ENCODE measurements at regions not wholly inside any gene's neighbourhood (a gene's known extent, or its start where the extent isn't known, plus 50 kb on each side); places are given as distances from the start of the nearest gene placed in this dataset.

DNA sequence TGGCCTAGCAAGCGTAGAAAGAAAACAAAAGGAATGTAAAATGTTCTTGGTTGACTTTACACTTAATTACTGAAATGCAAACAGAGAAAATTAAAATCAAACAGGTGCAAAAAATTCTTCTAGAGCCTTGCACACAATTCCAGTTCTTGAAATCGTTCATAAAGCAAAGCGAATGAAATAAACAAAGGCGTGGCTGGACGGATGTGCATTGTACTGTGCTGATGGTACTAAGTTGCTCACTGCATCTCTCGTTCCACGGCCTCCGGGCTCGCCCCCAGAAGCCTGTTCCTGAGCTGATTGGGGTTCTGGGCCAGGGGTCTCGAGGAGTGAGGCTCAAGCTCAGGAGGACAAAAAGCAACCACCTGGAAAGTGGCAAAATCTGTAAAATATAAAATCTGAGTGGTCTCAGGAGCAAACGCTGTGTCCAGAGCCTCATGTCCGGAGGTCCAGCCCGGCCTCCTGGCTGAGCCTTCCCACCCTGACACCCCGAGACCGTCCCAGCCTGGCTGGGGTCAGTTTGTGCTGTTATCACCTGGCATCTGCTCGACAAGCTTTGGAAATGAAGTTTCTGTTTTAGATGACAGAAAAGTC, 71.3 kb downstream of the TTLL2 start:
- Histone ChIP-seq H3K4me2 (ENCODE audit: unreplicated experiment) (no peak overlapping the region), H3K9me2 (ENCODE audit: insufficient read depth) (no peaks in the 10 kb centered on the region), H3K4me3 (no peak overlapping the region), H3K79me2 (ENCODE audit: insufficient read depth) (no peaks in the 10 kb centered on the region), H2AFZ (no peak overlapping the region), H3K36me3 (ENCODE audit: low read depth) (no peaks in the 10 kb centered on the region), H3K4me1 (ENCODE audit: insufficient read depth) (no peaks in the 10 kb centered on the region), H3K27me3 (replicated peaks; ENCODE audit: insufficient read depth) (no peaks in the 10 kb centered on the region), H3K9ac (no peak overlapping the region), H3F3A (ENCODE audit: insufficient read depth) (no peaks in the 10 kb centered on the region), H3K9me3 (ENCODE audit: low read depth) (no peaks in the 10 kb centered on the region), H4K20me1 (ENCODE audit: insufficient read depth) (no peaks in the 10 kb centered on the region), H3K27ac (no peak overlapping the region)
- DNase-seq, result no peak
- 42 to 46% methylated on average over 16 of the region's 16 CpGs for WGBS, 2 experiments (ENCODE audit: low coverage in 1 of 2, low lambda C conversion rate in 2 of 2, missing lambda C conversion rate in 2 of 2)
- TF ChIP-seq EZH2 (IDR thresholded peaks at IDR 0.05; ENCODE audit: insufficient read depth, poor library complexity, severe bottlenecking) (no peak), EZH2phosphoT487 (IDR thresholded peaks at IDR 0.05; ENCODE audit: insufficient read depth, low read depth) (no peak)
- in situ Hi-C loops (cut with MboI), result no loop called here

DNA sequence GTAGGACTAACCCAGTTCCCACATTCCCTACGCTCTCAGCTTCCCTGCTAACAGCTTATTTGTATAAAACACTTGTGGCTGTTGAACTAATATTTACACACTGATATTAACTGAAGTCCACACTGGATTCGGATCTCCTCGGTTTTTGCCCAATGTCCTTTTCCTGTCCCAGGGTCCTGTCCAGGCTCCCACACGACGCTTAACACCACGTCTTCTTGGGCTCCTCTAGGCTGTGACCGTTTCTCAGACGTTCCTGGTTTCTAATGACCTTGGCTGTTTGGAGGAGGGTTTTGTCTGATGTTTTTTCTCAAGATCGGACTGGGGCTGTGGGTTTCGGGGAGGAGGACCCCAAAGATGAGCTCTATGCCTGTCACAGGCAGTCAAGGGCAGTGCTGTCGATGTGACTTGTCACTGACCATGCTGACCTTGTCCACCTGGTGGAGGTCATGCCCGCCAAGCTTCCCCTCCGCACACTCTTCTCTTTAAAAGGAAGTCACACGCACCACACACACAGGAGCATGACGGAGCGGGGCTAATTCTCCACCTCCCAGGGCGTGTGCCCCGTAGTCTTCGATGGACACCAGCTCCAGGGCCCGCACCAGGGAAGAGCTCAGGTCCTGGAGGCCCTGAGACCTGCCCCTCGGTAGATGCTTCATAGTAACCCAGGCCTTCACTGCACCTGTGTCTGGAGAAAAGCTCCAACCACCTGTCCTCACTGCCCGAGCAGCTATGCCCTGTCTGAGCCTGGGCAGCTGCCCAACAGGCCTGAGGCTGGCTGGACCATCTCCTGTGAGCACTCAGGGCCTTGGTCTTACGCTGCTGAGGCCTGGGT, 72.0 kb downstream of the TTLL2 start:
- Histone ChIP-seq H3F3A (ENCODE audit: insufficient read depth) (no peaks in the 10 kb centered on the region), H3K9me2 (ENCODE audit: insufficient read depth) (no peaks in the 10 kb centered on the region), H3K9ac (no peak overlapping the region), H3K36me3 (ENCODE audit: low read depth) (no peaks in the 10 kb centered on the region), H3K9me3 (ENCODE audit: low read depth) (no peaks in the 10 kb centered on the region), H3K4me2 (ENCODE audit: unreplicated experiment) (no peak overlapping the region), H3K4me1 (ENCODE audit: insufficient read depth) (no peaks in the 10 kb centered on the region), H3K4me3 (no peak overlapping the region), H2AFZ (no peak overlapping the region), H3K27ac (no peak overlapping the region), H3K27me3 (replicated peaks; ENCODE audit: insufficient read depth) (no peaks in the 10 kb centered on the region), H4K20me1 (ENCODE audit: insufficient read depth) (no peaks in the 10 kb centered on the region), H3K79me2 (ENCODE audit: insufficient read depth) (no peaks in the 10 kb centered on the region)
- in situ Hi-C loops (cut with MboI), result no loop called here
- TF ChIP-seq EZH2phosphoT487 (IDR thresholded peaks at IDR 0.05; ENCODE audit: insufficient read depth, low read depth), result no peak
- no peak for TF ChIP-seq EZH2 (IDR thresholded peaks at IDR 0.05; ENCODE audit: insufficient read depth, poor library complexity, severe bottlenecking)
- WGBS, 2 experiments (ENCODE audit: low coverage in 1 of 2, low lambda C conversion rate in 2 of 2, missing lambda C conversion rate in 2 of 2), result 41 to 42% methylated on average over 20 to 23 of the region's 23 CpGs
- DNase-seq, result no peak

DNA sequence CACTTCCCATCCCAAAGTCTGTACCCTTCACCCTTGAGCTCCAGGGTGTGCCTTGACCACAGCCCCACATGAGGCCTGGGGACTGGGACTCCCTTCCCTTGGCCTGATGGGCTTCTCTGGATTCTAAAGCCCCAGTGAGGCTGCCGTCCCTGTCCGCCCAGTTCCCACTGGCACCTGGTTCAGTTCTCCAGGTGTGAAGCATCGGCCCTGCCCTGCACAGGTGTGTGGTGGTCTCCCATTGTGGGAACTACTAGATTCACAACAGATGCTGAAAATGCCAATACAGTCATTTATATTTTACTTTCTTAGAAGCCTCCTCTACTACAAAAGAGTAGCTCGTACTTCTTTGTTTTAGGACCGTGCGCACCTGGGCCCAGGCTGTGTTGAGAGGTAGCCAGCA, 72.8 kb downstream of the TTLL2 start:
- H3K4me1 ChIP-seq (ENCODE audit: insufficient read depth), result no peaks in the 10 kb centered on the region
- no peaks in the 10 kb centered on the region for H3K9me3 ChIP-seq (ENCODE audit: low read depth)
- no peak overlapping the region for H3K4me3 ChIP-seq
- no peaks in the 10 kb centered on the region for H3F3A ChIP-seq (ENCODE audit: insufficient read depth)
- no peak overlapping the region for H3K27ac ChIP-seq
- no peaks in the 10 kb centered on the region for H3K27me3 ChIP-seq (replicated peaks; ENCODE audit: insufficient read depth)
- no peaks in the 10 kb centered on the region for H3K36me3 ChIP-seq (ENCODE audit: low read depth)
- no peak overlapping the region for H3K4me2 ChIP-seq (ENCODE audit: unreplicated experiment)
- in situ Hi-C loops (cut with MboI), result no loop called here
- H2AFZ ChIP-seq, result no peak overlapping the region
- TF ChIP-seq EZH2 (IDR thresholded peaks at IDR 0.05; ENCODE audit: insufficient read depth, poor library complexity, severe bottlenecking), result no peak
- TF ChIP-seq EZH2phosphoT487 (IDR thresholded peaks at IDR 0.05; ENCODE audit: insufficient read depth, low read depth), result no peak
- WGBS, 2 experiments (ENCODE audit: low coverage in 1 of 2, low lambda C conversion rate in 2 of 2, missing lambda C conversion rate in 2 of 2), result 61 to 64% methylated on average over 6 of the region's 6 CpGs
- no peak overlapping the region for H3K9ac ChIP-seq
- DNase-seq, result no peak
- H3K9me2 ChIP-seq (ENCODE audit: insufficient read depth), result no peaks in the 10 kb centered on the region
- H3K79me2 ChIP-seq (ENCODE audit: insufficient read depth), result no peaks in the 10 kb centered on the region
- H4K20me1 ChIP-seq (ENCODE audit: insufficient read depth), result no peaks in the 10 kb centered on the region

DNA sequence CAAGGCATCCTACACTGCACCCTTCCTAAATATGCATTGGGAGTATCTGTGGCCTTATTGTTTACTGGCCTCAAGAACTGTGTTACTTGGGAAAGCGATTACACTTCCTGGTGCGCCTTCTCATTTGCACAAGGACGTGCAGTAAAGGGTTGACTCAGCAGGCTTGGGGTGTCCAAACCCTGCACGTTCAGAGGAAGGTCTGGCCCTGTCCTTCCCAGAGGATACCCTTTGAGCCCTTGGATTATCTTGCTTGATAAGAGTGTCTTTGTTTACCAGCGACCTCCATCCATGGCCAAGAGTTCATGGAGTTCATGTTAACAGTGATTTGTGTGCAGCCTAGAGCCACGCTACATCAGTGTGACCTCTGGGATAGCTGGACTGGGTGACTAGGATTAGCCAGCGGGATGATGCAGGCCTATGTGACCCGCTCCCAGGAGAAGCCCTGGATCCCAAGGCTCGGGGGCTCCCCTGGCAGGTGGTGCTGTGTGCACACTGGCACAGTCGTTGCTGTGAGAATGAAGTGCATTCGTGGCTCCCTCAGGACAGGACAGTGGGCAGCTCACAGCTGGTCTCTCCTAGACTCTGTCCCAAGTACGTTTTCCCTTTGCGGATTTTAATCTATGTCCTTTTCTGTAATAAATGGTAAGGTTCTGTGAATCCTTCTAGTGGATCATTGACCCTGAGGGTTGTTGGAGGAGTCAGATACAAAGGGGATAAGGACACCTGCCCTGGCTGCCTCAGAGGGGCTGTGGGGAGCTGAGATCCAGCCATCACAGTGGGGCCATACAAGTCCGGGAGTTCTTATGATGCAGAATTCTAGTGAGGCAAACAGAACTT, 73.5 kb downstream of the TTLL2 start:
- DNase-seq, result no peak
- TF ChIP-seq EZH2phosphoT487 (IDR thresholded peaks at IDR 0.05; ENCODE audit: insufficient read depth, low read depth) (no peak), EZH2 (IDR thresholded peaks at IDR 0.05; ENCODE audit: insufficient read depth, poor library complexity, severe bottlenecking) (no peak)
- Histone ChIP-seq H3F3A (ENCODE audit: insufficient read depth) (no peaks in the 10 kb centered on the region), H3K79me2 (ENCODE audit: insufficient read depth) (no peaks in the 10 kb centered on the region), H3K27me3 (replicated peaks; ENCODE audit: insufficient read depth) (no peaks in the 10 kb centered on the region), H3K9me2 (ENCODE audit: insufficient read depth) (no peaks in the 10 kb centered on the region), H3K4me1 (ENCODE audit: insufficient read depth) (no peaks in the 10 kb centered on the region), H3K4me2 (ENCODE audit: unreplicated experiment) (no peak overlapping the region), H3K27ac (no peak overlapping the region), H3K36me3 (ENCODE audit: low read depth) (no peaks in the 10 kb centered on the region), H3K9ac (no peak overlapping the region), H2AFZ (no peak overlapping the region), H3K4me3 (no peak overlapping the region), H3K9me3 (ENCODE audit: low read depth) (no peaks in the 10 kb centered on the region), H4K20me1 (ENCODE audit: insufficient read depth) (no peaks in the 10 kb centered on the region)
- WGBS, 2 experiments (ENCODE audit: low coverage in 1 of 2, low lambda C conversion rate in 2 of 2, missing lambda C conversion rate in 2 of 2), result 45 to 46% methylated on average over 14 of the region's 14 CpGs
- in situ Hi-C loops (cut with MboI), result no loop called here

Measured in GM23248 (cell line).